ENCODE measurements at regions not wholly inside any gene's neighbourhood (a gene's known extent, or its start where the extent isn't known, plus 50 kb on each side); places are given as distances from the start of the nearest gene placed in this dataset.
"Not testable (repeated sequence)": the region's sequence is repeated elsewhere in the genome, so short reads cannot be mapped to it uniquely, and the experiment has no call there.

DNA sequence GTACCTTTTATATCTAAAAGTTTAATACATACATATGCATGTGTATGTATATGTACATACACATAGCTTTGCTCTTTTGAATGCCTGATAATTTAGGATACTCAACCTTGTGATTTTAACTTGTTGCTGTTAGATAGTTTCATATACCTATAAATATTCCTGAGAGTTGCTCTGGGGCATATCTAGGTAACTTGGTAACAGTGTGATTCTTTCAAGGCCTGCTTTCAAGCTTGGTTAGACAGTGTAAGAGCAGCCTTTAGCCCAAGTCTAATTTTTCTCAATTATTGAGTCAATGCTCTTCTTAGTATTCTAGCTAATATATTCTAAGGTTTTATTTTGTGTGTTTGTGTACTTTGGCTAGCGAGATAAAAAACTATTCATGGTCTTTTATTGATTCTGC, 762.1 kb upstream of the MIR17HG start:
- no peak for DNase-seq

DNA sequence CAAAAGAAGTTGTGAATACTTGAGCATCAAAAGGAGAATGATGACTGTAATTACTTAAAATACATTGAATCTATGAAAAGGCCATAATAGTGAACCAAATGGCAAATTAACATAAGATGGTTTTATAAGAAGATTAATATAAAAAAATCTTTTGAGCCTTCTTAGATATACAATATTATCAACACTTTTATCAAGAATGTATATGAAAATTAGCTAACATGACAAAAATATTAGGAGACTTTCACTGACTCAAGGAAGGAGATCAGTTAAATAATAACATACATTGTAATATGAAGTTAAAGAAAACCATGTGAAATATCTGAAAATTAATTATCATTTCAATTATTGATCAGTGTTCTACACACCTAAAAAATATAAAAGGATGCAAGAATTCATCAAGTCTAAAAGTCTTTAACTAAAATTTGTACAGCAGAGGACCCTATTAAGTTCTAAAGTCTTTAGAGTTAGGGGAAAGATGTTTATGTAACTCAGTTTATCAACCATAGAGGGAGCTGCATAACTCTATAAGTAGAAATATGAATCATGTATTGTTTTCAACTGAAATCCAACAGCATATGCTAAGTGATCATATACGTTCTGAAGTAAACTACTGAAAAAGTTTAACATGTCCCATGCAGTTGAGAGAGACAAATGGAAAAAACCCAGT, 756.1 kb upstream of the MIR17HG start:
- no peak for DNase-seq

DNA sequence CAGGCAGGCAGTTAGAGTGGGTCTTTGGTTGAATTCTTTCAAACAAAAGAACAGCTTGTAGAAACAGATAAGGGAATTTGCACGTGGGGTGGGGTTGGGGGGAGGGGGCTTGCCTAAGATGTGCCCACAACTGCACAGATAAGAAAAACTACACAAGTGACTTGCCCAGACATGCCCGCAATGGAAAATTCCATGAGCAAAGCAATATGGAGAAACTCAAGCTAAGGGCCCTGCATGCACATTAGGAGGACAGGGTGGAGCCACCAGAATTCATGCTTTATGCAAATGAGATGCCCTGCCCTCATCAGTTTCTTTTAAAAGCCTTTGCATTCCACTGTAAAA, 755.6 kb upstream of the MIR17HG start:
- no peak for DNase-seq

DNA sequence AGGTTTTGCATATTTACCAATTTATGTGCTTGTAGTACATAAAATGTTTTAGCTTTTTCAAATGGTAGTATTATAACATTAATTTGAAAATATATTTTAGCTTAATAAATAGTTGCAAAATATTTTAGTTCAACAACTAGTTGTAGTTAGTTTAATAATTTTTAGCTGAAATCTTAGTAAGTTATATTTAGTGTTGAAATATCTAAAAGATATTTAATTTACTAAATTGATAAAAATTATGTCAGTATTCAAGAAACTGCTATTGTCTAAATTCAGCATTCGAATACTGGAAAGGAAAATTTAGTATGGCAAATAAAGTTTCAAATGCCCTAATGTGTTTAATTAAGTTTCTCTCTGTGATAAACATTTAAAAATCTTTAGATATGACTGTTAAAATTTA, 754.5 kb upstream of the MIR17HG start:
- no peak for DNase-seq

DNA sequence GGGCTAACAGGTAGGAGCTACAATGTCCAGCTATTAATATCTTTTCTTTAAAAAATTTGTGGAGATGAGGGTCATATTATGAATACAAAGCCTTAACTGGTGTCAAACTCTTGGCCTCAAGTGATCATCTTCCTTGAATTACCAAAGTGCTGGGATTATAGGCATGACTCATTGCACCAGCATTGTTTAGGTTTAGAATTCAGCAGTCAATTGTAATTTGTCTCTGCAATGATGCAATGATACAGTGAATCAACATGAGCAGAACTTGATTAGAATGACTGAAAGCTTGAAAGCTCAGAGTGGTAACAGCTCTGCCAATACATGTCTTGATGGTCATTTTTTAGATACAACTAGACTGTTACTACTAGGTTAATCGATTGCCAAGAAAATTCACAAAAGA, 752.8 kb upstream of the MIR17HG start:
- no peak for DNase-seq

DNA sequence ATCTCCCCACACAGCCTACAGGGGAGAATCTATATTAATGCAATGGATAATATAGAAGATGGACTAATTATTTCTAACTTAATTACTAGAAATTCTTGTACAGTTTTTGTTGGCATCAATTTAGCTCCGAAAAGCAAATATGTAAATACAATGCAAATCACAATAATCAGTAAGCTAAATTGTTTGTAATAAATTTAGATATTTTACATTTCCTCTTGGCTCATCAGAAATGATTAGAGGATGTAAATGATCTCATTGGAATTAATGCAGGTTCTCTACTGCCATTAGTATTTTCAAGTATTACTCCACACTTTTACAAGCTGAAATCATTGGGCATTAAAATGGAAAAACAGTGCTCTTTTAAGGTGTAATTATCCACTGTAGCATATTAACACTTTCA, 741.8 kb upstream of the MIR17HG start:
- no peak for DNase-seq

DNA sequence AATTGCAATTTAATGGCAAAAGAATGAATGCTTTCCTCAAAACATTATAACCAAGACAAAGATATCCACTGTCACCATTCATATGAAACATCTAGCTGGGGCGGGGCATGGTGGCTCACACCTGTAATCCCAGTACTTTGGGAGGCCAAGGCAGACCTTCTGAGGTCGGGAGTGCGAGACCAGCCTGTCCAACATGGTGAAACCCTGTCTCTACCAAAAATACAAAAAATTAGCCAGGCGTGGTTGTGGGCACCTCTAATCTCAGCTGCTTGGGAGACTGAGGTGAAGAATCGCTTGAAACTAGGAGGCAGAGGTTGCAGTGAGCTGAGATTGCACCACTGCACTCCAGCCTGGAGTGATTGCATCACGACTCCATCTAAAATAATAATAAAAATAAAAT, 740.6 kb upstream of the MIR17HG start:
- DNase-seq: not testable (repeated sequence)

DNA sequence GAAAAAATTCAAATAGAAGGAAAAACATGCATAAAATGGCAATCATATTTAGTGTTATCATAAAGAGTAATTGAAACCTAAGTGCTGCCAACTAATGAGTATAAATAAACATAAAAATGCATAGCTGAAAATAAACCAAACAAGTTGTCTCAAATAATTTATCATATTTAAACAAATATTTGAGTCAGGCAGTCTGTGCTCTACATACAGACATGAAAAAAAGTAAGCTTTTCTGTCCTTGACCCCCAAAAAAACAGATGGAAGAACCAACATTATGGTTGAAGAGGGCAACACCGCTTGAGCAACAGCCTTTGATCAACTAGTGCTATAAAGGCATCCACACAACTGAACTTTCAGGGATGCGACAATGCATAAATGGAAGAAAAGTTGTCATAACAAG, 735.1 kb upstream of the MIR17HG start:
- no peak for DNase-seq

DNA sequence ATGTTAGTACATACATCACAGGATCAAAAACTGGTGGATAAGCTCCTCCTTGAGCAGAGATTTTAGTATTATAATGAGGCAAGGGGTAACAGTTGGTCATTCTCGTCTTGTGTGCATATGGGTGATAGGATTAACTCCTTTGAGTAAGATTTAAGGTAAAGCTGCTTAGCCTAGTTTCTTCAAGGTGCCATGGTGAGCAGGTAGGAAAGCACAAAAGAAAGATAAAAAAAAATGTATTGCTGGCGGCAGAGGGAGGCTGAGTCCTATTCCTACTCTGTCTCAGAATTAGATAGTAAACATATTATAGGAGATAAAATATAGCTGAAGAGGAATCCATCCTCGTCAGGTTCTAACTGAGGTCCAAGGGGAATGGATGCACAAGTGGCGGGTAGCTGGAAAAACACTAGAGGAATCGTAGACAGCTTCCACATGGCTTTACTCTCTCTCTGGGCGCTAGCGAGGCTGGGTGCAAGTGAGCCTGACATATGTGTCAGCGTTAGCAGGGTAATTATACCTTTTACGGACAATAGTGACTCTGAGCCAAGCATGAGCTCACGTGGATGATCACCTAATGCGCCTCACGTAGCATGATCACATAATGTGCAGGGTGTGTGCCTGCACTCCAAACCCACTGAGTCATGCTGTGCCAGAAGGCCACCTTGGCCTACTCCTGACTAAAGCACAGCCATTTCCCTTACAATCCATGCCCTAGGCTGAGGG, 734.3 kb upstream of the MIR17HG start:
- no peak for DNase-seq

DNA sequence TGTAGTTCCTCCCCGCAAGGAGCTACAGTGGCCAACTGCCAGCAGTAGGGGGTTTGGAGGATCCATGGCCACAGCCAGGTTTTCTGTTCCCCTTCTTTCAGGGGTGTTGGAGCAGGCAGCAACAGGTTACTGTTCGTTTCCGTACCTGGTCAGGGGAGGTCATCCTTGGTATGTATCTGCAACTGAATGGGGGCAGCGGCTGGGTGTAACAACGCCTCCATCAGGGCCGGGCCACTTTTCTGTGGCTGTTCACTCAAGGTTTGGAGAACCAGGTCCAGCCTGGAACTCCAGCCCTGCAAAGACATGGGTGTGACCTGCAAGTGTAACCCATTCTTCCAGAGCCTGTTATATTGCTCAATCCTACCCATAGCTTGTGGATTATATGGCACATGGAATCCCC, 732.3 kb upstream of the MIR17HG start:
- DNase-seq: no peak

DNA sequence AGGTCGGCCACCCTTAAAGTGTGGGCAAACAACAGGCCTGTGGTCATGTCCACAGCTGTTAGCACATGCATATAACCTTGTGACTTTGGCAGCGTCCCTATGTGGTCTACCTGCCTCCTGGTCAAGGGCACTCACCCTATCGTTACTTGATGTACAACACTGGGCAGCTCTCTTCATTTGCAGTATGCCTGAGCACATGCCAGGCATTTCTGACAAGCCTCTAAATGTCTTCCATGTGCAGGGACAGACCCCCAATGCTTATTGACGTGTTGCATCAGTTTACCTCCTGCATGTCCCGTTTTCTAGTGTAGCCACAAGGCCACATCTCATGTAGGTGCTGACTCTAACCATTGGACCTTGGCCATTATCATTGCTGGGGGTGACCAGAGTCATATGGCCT, 731.7 kb upstream of the MIR17HG start:
- DNase-seq: no peak

DNA sequence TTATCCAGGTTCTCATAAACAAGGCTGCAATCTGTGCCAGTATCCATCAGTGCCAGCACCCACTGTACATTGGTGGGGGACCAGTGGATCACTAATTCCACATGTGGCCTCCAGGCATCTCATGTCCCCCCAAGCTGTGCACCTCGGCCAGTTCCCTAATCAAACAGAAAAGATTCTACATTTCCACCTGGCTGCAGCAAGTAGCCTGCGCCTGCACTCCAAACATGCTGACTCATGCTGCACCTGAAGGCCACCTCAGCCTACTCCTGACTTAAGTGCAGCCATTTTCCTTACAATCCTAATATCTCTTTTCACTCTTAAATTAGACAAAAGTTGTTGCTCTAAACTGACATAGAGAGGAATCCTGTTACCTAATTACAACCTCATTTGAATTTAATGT, 729.4 kb upstream of the MIR17HG start:
- DNase-seq: no peak

DNA sequence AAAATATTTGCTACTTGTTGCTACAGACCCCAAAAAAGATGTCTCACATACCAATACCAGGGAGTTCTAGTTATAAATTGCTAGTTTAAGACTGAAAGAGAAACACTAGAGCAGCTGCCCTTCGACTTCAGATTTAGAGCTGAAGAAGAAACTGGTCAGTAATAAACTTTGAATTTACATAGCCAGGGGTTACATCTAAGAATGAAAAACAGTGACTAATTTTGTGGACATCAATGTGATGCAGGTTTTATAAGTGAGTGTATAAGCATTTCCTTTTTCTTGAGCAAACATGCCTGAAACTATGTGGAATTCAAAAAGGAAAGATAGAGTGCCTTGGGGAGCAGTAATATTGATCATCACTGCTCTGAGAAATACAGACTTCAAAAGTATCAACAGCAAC, 724.9 kb upstream of the MIR17HG start:
- DNase-seq: no peak

DNA sequence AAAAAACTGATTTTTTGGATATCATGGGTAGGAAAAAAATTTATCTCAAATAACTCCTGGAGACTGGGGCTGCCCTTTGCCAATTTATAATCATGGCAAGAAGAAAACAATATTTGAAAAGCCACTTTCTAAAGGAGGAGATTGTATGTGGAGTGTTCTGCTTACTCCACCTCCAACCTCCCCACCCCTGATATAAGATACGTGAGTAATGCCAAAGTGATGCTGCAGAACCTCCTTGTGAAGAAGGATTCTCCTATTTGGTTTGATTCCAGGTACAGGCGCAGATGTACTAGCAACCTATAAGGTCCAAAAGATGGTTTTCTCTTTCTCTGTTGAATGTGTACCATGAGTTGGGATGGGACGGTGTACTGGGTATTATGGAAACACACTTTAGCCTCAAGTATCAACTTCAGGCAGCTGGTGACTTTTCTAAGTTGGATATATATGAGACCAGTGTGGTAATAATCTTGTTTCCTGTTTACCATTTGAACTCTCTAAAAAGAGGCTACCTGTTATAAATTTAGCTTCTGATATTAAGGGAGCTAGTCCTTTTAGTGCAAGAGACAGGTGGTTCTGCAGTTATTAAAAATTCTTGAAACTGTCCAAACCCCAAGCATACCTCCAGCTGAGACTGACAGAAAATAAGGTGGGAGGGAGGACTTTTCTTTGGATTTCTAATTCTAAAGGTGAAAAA, 724.0 kb upstream of the MIR17HG start:
- no peak for DNase-seq

DNA sequence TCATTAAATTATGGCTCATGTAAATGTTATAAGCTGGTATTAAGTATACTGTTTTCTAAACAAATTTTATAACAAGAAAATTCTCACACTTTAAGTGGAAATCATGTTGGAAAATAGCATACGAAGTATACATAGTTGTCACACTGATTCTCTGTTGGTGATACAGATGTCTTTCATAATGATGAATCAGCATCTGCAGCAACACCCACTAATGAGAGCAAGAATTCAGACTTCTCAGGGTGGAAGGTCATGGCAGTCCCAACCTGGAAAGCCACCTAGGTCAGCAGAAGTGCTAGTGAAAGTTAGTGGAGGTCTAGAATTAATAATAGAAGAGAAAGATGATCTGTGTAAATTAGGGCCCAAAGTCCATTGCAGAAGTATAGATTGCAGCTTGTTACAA, 719.7 kb upstream of the MIR17HG start:
- no peak for DNase-seq

DNA sequence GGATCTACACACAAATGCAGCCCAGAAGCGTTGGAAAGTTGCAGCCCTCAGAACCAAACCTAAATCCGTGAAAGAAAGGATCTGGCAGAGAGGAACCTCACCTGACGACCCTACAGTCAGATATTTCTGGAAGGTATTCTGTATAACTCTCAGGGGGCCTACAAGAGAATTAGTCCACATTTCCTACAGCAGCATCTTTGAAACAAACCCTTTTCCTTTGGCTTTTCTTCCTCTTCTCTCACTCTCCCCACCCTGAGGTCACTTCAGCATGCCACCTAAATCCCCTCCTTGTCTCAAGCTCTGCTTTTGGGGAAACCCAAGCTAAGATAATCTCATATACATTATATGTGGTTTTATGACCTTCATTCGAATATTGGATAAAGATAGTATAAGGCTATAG, 719.0 kb upstream of the MIR17HG start:
- no peak for DNase-seq

DNA sequence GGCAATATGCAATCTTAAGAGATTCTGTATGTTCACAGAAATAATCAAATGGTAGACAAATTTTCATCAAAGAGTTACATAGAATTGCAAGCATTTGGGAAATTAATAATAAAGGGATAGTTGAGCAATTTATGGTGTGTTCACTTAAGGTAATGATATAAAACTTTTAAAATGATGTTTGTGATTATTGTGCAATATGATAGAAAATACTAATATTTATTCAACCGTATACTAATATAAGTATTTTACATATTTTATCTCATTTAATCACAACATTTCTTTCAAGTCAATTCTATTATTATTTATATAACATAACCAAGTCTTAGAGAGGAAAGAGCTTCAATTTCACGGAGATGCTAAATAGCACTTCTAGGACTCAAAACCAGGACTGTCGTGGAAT, 716.8 kb upstream of the MIR17HG start:
- DNase-seq: no peak

DNA sequence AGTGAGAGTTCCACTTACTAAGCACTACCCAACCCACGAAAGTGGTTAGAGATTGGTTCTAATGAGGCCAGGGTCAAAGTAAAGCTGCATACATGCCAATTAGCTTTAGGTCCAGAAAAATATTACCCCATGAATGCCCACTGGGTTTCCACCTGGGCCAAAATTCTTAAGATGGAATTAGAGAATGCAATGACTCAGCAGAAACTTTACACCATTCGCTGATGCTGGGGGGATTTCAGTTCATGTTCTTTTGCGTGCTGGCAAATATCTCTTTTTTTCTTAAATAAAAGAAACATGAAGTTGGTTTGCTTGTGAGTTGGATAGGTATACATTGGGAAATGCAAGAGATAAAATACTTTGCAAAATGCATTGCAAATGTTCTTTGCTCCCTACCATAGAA, 715.3 kb upstream of the MIR17HG start:
- no peak for DNase-seq

DNA sequence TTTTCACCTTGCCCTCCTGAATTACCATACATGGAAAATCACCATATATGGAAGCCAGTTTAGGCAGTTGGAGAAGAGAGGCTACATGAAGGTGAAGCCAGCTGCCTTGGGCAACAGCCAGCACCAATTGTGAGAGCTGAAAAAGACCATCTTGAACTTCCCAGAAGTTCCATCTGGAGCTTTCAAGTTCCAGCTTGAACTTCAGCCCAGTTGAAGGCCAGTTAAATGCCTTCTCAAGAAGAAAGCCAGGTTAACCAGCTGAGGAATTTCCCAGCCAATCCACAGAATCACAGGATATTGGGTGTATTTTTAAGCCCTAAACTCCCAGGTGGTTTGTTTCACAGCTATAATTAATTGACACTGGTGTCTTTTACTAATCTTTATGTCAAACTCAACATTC, 713.6 kb upstream of the MIR17HG start:
- no peak for DNase-seq

DNA sequence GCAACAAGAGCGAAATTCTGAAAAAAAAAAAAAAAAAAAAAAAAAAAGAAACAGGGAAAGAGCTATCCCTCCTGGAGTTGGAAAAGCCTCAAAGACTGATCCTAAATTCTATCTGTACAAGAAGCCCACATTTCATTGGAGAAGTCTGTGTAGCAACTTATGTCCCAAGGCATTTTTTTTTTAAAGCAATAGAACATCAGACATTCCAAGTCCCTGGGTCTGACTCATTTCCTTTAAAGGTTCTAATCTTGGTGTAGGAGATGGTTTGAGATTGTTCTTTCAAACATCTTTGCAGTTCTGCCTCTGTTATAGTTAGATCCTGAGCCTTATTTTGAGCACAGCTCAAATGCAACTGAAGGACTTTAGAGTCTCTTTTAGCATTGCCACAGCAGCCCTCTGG, 706.5 kb upstream of the MIR17HG start:
- no peak for DNase-seq

DNA sequence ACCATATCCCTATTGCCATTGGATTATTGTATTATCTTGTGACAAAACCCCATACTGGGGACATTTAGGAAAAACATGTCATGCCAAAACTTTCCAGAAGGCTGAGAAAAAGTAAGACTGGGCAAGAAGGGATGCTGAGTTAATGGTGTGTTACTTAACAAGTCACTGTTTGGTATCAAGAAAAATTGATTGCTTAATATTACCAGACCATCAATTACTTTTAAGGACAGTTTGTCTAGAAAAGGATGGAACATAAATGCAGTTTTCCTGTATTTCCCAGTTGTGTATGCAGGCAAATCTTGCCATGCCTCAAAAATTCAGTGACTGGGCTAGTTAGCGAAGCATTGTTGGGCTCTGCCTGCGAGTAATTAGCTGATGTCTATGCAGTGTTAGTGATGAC, 705.6 kb upstream of the MIR17HG start:
- no peak for DNase-seq

DNA sequence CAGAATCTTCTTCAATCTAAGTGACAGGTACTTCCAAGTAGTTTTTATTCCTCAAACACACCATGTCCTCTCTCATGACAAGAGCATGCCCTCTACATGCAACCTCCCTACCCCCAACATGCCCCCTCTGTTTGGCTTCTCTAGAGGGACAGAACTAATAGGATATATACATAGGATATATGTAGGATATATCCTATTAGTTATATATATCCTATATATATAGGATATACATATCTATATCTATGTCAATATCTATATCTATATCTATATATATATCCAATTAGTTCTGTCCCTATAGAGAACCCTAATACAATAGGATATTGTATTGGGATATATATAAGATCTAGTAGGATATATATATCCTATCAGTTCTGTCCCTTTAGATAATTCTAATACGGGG, 701.9 kb upstream of the MIR17HG start:
- no peak for DNase-seq

DNA sequence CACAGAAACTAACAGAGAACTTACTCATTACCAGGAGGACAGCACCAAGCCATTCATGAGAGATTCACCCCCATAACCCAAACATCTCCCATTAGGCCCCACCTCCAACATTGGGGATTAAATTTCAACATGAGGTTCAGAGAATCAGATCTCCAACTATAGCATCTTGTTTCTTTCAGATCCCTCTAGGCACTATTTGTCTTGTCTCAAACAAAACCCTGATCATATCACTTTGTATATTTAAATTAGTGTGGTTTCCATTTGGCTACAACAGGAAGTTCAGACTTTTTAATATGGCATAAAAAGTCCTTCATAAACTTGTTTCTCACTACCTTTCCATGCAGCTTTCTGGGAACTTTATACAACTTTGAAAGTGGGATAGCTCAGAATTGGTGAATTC, 699.0 kb upstream of the MIR17HG start:
- DNase-seq: no peak

DNA sequence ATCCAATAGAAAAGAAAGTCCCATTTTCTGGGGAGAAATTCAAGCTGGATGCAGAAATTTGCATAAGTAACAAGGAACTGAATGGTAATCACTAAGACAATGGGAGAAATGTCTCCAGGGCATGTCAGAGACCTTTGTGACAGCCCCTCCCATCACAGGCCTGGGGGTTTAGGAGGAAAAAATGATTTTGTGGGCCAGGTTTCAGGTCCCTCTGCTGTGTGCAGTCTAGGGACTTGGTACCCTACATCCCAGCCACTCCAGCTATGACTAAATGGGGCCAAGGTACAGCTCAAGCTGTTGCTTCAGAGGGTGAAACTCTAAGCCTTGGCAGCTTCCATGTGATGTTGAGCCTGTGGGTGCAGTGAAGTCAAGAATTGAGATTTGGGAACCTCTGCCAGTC, 695.5 kb upstream of the MIR17HG start:
- DNase-seq: no peak

DNA sequence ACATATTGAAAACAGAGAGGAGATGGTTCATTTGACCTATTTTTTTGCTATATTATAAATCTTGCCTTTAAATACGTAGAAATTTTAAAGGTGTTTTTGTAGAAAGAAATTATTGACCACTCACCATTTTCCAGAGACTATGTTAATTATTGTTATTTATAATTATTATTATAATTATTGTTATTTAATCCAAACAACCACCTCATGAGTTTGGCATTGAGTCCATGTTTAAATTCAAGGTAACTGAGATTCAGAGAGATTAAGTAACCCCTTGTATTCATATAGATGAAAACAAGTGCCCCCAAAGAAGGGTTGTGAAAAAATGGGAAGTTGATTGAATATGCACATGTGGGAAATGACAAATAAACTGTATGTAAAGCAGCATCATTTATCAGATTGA, 692.5 kb upstream of the MIR17HG start:
- no peak for DNase-seq

Measured in NCI-H345 (cell line).